ENCODE measurements at regions not wholly inside any gene's neighbourhood (a gene's known extent, or its start where the extent isn't known, plus 50 kb on each side); places are given as distances from the start of the nearest gene placed in this dataset.
"Not testable (repeated sequence)": the region's sequence is repeated elsewhere in the genome, so short reads cannot be mapped to it uniquely, and the experiment has no call there.

GRCh38 chr3:177802151-177802900 is 605.0 kb upstream of the TBL1XR1 start:
- DNase-seq, result no peak

GRCh38 chr3:177803500-177803899 is 606.2 kb upstream of the TBL1XR1 start:
- no peak for DNase-seq

GRCh38 chr3:177804032-177804431 is 606.8 kb upstream of the TBL1XR1 start:
- DNase-seq, result no peak

- DNase-seq, result no peak
Measured at GRCh38 chr3:177804646-177805045, 607.4 kb upstream of the TBL1XR1 start.

GRCh38 chr3:177807150-177807875 is 610.0 kb upstream of the TBL1XR1 start:
- DNase-seq, result no peak

- not testable (repeated sequence) for DNase-seq
Measured at GRCh38 chr3:177808928-177809478, 611.7 kb upstream of the TBL1XR1 start.

- no peak for DNase-seq
Measured at GRCh38 chr3:177810162-177810623, 612.9 kb upstream of the TBL1XR1 start.

- DNase-seq, result no peak
Measured at GRCh38 chr3:177811112-177811511, 613.8 kb upstream of the TBL1XR1 start.

GRCh38 chr3:177811835-177812234 is 614.6 kb upstream of the TBL1XR1 start:
- DNase-seq, result no peak

GRCh38 chr3:177812492-177812891 is 615.2 kb upstream of the TBL1XR1 start:
- DNase-seq, result no peak

- peak; percentile 62 for DNase-seq
Measured at GRCh38 chr3:177813322-177813721, 616.0 kb upstream of the TBL1XR1 start.

GRCh38 chr3:177816667-177817208 is 619.5 kb upstream of the TBL1XR1 start:
- DNase-seq, result no peak

- no peak for DNase-seq
Measured at GRCh38 chr3:177817751-177818150, 620.5 kb upstream of the TBL1XR1 start.

GRCh38 chr3:177818712-177819240 is 621.5 kb upstream of the TBL1XR1 start:
- DNase-seq, result no peak

- no peak for DNase-seq
Measured at GRCh38 chr3:177820683-177821316, 623.5 kb upstream of the TBL1XR1 start.

- DNase-seq, result no peak
Measured at GRCh38 chr3:177822681-177823096, 625.4 kb upstream of the TBL1XR1 start.

- no peak for DNase-seq
Measured at GRCh38 chr3:177823701-177824189, 626.5 kb upstream of the TBL1XR1 start.

- DNase-seq, result no peak
Measured at GRCh38 chr3:177824190-177824786, 627.0 kb upstream of the TBL1XR1 start.

GRCh38 chr3:177824841-177825240 is 627.6 kb upstream of the TBL1XR1 start:
- no peak for DNase-seq

GRCh38 chr3:177826253-177826652 is 629.0 kb upstream of the TBL1XR1 start:
- DNase-seq, result no peak

- DNase-seq, result no peak
Measured at GRCh38 chr3:177827511-177828207, 630.4 kb upstream of the TBL1XR1 start.

Data from hindlimb muscle (tissue), 1 donor.